Breast epithelium (tissue), 3 donors: ENCODE measurements at regions not wholly inside any gene's neighbourhood (a gene's known extent, or its start where the extent isn't known, plus 50 kb on each side); places are given as distances from the start of the nearest gene placed in this dataset.

Experiments used
- POLR2AphosphoS5 ChIP-seq, 3 donors: sonication (generic); formaldehyde crosslinking; IDR thresholded peaks; one replicate each; pipeline ENCODE4 v1.6.1; 2017; ENCODE audit warnings: antibody characterized with exemption in 3 of 3
- TF ChIP-seq, protein P1 (sequence below), 3 donors: fragments of 450-650 bp; IDR thresholded peaks; one replicate each; pipeline ENCODE4 v1.5.1; 2016 to 2017; ENCODE audit warnings: antibody characterized with exemption in 3 of 3, mild to moderate bottlenecking in 3 of 3, moderate library complexity in 3 of 3

DNA sequence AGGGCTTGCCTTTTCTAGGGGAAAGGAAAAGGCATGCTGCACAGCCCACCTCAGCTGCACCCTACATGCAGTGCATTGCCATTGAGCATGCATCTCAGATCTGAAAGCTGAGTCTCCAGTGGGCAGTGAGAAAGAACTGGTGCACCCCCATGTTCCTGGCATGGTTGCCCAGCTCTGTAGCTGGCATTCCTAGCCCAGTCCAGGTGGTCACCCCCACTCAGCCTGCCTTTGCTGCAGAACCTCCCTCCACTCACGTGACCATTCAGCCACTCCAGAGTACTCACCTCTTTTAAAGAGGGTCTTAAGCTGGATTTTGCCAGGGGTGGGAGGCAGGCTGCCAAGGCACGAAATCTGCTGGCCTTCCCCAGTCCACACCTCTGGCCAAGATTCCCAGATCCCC lies 208.6 kb upstream of the TOPAZ1 start:
- TF ChIP-seq POLR2AphosphoS5 (IDR thresholded peaks at IDR 0.05): no peak
- TF ChIP-seq, protein P1, sequence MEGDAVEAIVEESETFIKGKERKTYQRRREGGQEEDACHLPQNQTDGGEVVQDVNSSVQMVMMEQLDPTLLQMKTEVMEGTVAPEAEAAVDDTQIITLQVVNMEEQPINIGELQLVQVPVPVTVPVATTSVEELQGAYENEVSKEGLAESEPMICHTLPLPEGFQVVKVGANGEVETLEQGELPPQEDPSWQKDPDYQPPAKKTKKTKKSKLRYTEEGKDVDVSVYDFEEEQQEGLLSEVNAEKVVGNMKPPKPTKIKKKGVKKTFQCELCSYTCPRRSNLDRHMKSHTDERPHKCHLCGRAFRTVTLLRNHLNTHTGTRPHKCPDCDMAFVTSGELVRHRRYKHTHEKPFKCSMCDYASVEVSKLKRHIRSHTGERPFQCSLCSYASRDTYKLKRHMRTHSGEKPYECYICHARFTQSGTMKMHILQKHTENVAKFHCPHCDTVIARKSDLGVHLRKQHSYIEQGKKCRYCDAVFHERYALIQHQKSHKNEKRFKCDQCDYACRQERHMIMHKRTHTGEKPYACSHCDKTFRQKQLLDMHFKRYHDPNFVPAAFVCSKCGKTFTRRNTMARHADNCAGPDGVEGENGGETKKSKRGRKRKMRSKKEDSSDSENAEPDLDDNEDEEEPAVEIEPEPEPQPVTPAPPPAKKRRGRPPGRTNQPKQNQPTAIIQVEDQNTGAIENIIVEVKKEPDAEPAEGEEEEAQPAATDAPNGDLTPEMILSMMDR (IDR thresholded peaks at IDR 0.05): no peak
